Panc1 (cell line): ENCODE measurements at regions not wholly inside any gene's neighbourhood (a gene's known extent, or its start where the extent isn't known, plus 50 kb on each side); places are given as distances from the start of the nearest gene placed in this dataset.

Source experiments
- ATAC-seq: fragments of 200-7000 bp; cut with Tn5 transposase; 2 replicates; pipeline ENCODE4 v1.9.1; 2020; ENCODE audit warnings: mild to moderate bottlenecking, moderate library complexity
- BruUV-seq: library from RNA; stranded (reverse); fragments of 400-500 nt; replicated peaks from 2 replicates; lab custom pipeline; 2021; lab: Mats Ljungman, UMichigan
- CTCF ChIA-PET: fragments of 300-600 bp; sonication (Branson Sonifier 250); formaldehyde crosslinking; loops from one replicate; lab custom pipeline; 2022; ENCODE audit warnings: antibody characterized with exemption; lab: Charles Lee
- POLR2A ChIA-PET: fragments of 300-600 bp; sonication (Branson Sonifier 250); formaldehyde crosslinking; loops from one replicate; lab custom pipeline; 2022; ENCODE audit warnings: antibody characterized with exemption; lab: Charles Lee
- DNase-seq: peaks from one replicate; pipeline ENCODE4 v3.0.0-alpha.2; 2010; ENCODE audit warnings: low read depth, low spot score
- H3K27ac ChIP-seq: 2 replicates; pipeline ENCODE4 v1.5.1; 2011; ENCODE audit warnings: mild to moderate bottlenecking, low read length, inconsistent platforms
- H3K27me3 ChIP-seq: fragments of 200-500 bp; sonication (Bioruptor generic); 2 replicates; pipeline ENCODE4 v1.6.0; 2014; ENCODE audit warnings: low read length, inconsistent platforms; ENCODE audit not compliant: control insufficient read depth, insufficient read depth
- H3K36me3 ChIP-seq: fragments of 200-500 bp; sonication (Bioruptor generic); 2 replicates; pipeline ENCODE4 v1.5.1; 2014; ENCODE audit warnings: inconsistent platforms, mild to moderate bottlenecking, low read length, moderate library complexity; ENCODE audit not compliant: control insufficient read depth, insufficient read depth
- H3K4me1 ChIP-seq: 2 replicates; pipeline ENCODE4 v1.5.1; 2011; ENCODE audit warnings: inconsistent platforms, mild to moderate bottlenecking, low read length, moderate library complexity; ENCODE audit not compliant: control insufficient read depth, insufficient read depth
- H3K4me3 ChIP-seq, 2 experiments: 2 replicates each; pipeline ENCODE4 v1.5.1; 2011 to 2012; ENCODE audit warnings: low read depth in 2 of 2, low read length in 2 of 2, mild to moderate bottlenecking in 2 of 2, inconsistent platforms in 1 of 2, moderate library complexity in 1 of 2
- H3K9me3 ChIP-seq: fragments of 200-500 bp; sonication (Bioruptor generic); 2 replicates; pipeline ENCODE4 v1.5.1; 2014; ENCODE audit warnings: low read depth, mild to moderate bottlenecking, inconsistent platforms, low read length, moderate library complexity; ENCODE audit not compliant: control insufficient read depth, insufficient read depth
- CTCF ChIP-seq: fragments of 450-650 bp; IDR thresholded peaks from 2 replicates; pipeline ENCODE4 v1.5.1; 2017; ENCODE audit warnings: mild to moderate bottlenecking
- POLR2AphosphoS5 ChIP-seq: IDR thresholded peaks from 2 replicates; pipeline ENCODE4 v1.6.1; 2012; ENCODE audit warnings: mild to moderate bottlenecking, low read depth, low read length, moderate library complexity
- SIN3A ChIP-seq: IDR thresholded peaks from 2 replicates; pipeline ENCODE4 v1.6.1; 2012; ENCODE audit warnings: low read depth, mild to moderate bottlenecking, low read length, moderate library complexity, borderline replicate concordance; ENCODE audit not compliant: insufficient read depth
- TCF7L2 ChIP-seq: IDR thresholded peaks from 2 replicates; pipeline ENCODE4 v1.6.1; 2011; ENCODE audit warnings: mild to moderate bottlenecking, low read depth, low read length, inconsistent platforms
- in situ Hi-C: cut with HindIII; loops from 2 replicates; pipeline ENCODE4 v1.10.0; 2016; ENCODE audit warnings: low sequenced_read_pairs, low pct_unique_long_range_greater_than_20kb
- intact Hi-C: fragments of 100-400 bp; cut with micrococcal nuclease; formaldehyde crosslinking; loops from one replicate; pipeline ENCODE4 v1.10.0; 2022; ENCODE audit not compliant: unreplicated experiment
- TF ChIP-seq, protein P1 (sequence below), 2 experiments: IDR thresholded peaks; 2 replicates each; pipeline ENCODE4 v1.6.1; 2011 to 2012; ENCODE audit warnings: low read depth in 2 of 2, control low read depth in 1 of 2, low read length in 1 of 2, mild to moderate bottlenecking in 1 of 2, moderate library complexity in 1 of 2; ENCODE audit not compliant: insufficient read depth in 1 of 2

GRCh38 chr6:55993418-55993817, 118.0 kb upstream of the BMP5 start:
- intact Hi-C loops (no loop called here), in situ Hi-C loops (no loop called here)
- Histone ChIP-seq H3K27me3 (no peaks in the 10 kb centered on the region), H3K27ac (no peak overlapping the region), H3K36me3 (no peaks in the 10 kb centered on the region), H3K4me3 (no peak overlapping the region), H3K9me3 (no peaks in the 10 kb centered on the region; the same call in 1 of the 2 replicates), H3K4me1 (no peaks in the 10 kb centered on the region)
- CTCF ChIA-PET = no interaction called here
- TF ChIP-seq SIN3A = no peak
- no peak for TF ChIP-seq CTCF
- no peak for TF ChIP-seq POLR2AphosphoS5
- TF ChIP-seq, protein P1, sequence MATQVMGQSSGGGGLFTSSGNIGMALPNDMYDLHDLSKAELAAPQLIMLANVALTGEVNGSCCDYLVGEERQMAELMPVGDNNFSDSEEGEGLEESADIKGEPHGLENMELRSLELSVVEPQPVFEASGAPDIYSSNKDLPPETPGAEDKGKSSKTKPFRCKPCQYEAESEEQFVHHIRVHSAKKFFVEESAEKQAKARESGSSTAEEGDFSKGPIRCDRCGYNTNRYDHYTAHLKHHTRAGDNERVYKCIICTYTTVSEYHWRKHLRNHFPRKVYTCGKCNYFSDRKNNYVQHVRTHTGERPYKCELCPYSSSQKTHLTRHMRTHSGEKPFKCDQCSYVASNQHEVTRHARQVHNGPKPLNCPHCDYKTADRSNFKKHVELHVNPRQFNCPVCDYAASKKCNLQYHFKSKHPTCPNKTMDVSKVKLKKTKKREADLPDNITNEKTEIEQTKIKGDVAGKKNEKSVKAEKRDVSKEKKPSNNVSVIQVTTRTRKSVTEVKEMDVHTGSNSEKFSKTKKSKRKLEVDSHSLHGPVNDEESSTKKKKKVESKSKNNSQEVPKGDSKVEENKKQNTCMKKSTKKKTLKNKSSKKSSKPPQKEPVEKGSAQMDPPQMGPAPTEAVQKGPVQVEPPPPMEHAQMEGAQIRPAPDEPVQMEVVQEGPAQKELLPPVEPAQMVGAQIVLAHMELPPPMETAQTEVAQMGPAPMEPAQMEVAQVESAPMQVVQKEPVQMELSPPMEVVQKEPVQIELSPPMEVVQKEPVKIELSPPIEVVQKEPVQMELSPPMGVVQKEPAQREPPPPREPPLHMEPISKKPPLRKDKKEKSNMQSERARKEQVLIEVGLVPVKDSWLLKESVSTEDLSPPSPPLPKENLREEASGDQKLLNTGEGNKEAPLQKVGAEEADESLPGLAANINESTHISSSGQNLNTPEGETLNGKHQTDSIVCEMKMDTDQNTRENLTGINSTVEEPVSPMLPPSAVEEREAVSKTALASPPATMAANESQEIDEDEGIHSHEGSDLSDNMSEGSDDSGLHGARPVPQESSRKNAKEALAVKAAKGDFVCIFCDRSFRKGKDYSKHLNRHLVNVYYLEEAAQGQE (IDR thresholded peaks at IDR 0.05; ENCODE audit: insufficient read depth in 1 of 2, low read depth in 2 of 2, low read length in 1 of 2) = no peak
- TF ChIP-seq TCF7L2 = no peak
- POLR2A ChIA-PET = no interaction called here
- DNase-seq (no peak), ATAC-seq (no peak)
- no TSS peak for BruUV-seq

- H3K27me3 ChIP-seq = no peaks in the 10 kb centered on the region
- H3K27ac ChIP-seq = no peak overlapping the region
- no peaks in the 10 kb centered on the region for H3K36me3 ChIP-seq
- ATAC-seq (no peak), DNase-seq (no peak)
- in situ Hi-C loops (no loop called here), intact Hi-C loops (no loop called here)
- ChIA-PET CTCF (no interaction called here), POLR2A (no interaction called here)
- H3K4me1 ChIP-seq = no peaks in the 10 kb centered on the region
- no peaks in the 10 kb centered on the region; the same call in 1 of the 2 replicates for H3K9me3 ChIP-seq
- TF ChIP-seq, protein P1 (IDR thresholded peaks at IDR 0.05; ENCODE audit: insufficient read depth in 1 of 2, low read depth in 2 of 2, low read length in 1 of 2) = no peak
- no peak for TF ChIP-seq SIN3A
- no peak for TF ChIP-seq TCF7L2
- TF ChIP-seq CTCF = no peak
- no peak for TF ChIP-seq POLR2AphosphoS5
- no TSS peak for BruUV-seq
- no peak overlapping the region for H3K4me3 ChIP-seq
Measured at GRCh38 chr6:55992546-55992945, 117.2 kb upstream of the BMP5 start.
